SK-N-MC (cell line): ENCODE measurements at regions not wholly inside any gene's neighbourhood (a gene's known extent, or its start where the extent isn't known, plus 50 kb on each side); places are given as distances from the start of the nearest gene placed in this dataset.

Experiments used
- EZH2 ChIP-seq: fragments of 200-600 bp; sonication (generic); IDR thresholded peaks from one replicate; pipeline ENCODE4 v1.6.1; 2017; ENCODE audit warnings: antibody characterized with exemption
- FOXP2 ChIP-seq: optimal IDR thresholded peaks from 2 replicates; pipeline ENCODE3; 2011; ENCODE audit warnings: mild to moderate bottlenecking, moderate library complexity; ENCODE audit not compliant: insufficient read depth; ENCODE audit errors: extremely low read length, control extremely low read depth
- POLR2AphosphoS5 ChIP-seq: IDR thresholded peaks from 2 replicates; pipeline ENCODE4 v1.6.1; 2012; ENCODE audit warnings: mild to moderate bottlenecking, low read depth, low read length, borderline replicate concordance

- no peak for TF ChIP-seq EZH2
- TF ChIP-seq POLR2AphosphoS5: no peak
- no peak for TF ChIP-seq FOXP2
Measured at GRCh38 chr5:8919096-8919495, 626.8 kb downstream of the SEMA5A start.
